Endothelial cell of umbilical vein (primary cell): ENCODE measurements at regions not wholly inside any gene's neighbourhood (a gene's known extent, or its start where the extent isn't known, plus 50 kb on each side); places are given as distances from the start of the nearest gene placed in this dataset.
"Not testable (repeated sequence)": the region's sequence is repeated elsewhere in the genome, so short reads cannot be mapped to it uniquely, and the experiment has no call there.

Experiments used
- BruUV-seq: library from RNA; stranded (reverse); fragments of 400-500 nt; replicated peaks from 2 replicates; lab custom pipeline; 2021; lab: Mats Ljungman, UMichigan
- CTCF ChIA-PET: fragments of 300-600, 350-600 bp; sonication (Branson Sonifier 250); formaldehyde crosslinking; loops from one replicate; lab custom pipeline; 2021; ENCODE audit warnings: antibody characterized with exemption, inconsistent platforms; lab: Charles Lee
- POLR2A ChIA-PET: fragments of 300-600, 350-600 bp; sonication (Branson Sonifier 250); formaldehyde crosslinking; loops from one replicate; lab custom pipeline; 2021; ENCODE audit warnings: antibody characterized with exemption, inconsistent platforms; lab: Charles Lee
- DNase-seq: peaks from one replicate; pipeline ENCODE4 v3.0.0-alpha.2; 2011; ENCODE audit warnings: low read depth, low spot score
- FAIRE-seq: peaks from 2 replicates; lab custom pipeline; 2011; peaks lifted over from hg19 to GRCh38; lab: Jason Lieb, UNC
- H2AFZ ChIP-seq: 2 replicates; pipeline ENCODE4 v1.6.0; 2012; ENCODE audit warnings: low read depth, low read length, control low read depth, inconsistent platforms
- H3K27ac ChIP-seq: 2 replicates; pipeline ENCODE4 v1.5.1; 2011; ENCODE audit warnings: low read depth, mild to moderate bottlenecking, control low read depth, low read length, moderate library complexity; ENCODE audit not compliant: insufficient read depth
- H3K27me3 ChIP-seq, 2 experiments: 2 replicates each; pipeline versions ENCODE4 v1.6.0 to v1.6.1; 2011; ENCODE audit warnings: low read length in 2 of 2, mixed read lengths in 1 of 2; ENCODE audit not compliant: control insufficient read depth in 2 of 2, insufficient read depth in 2 of 2
- H3K36me3 ChIP-seq, 2 experiments: 2 replicates in 1 of 2; 3 replicates in 1 of 2; pipeline ENCODE4 v1.5.1; 2011; ENCODE audit warnings: low read length in 2 of 2, mild to moderate bottlenecking in 1 of 2, moderate library complexity in 1 of 2; ENCODE audit not compliant: control insufficient read depth in 2 of 2, insufficient read depth in 2 of 2; ENCODE audit errors: extremely low read depth in 1 of 2
- H3K4me1 ChIP-seq: 3 replicates; pipeline ENCODE4 v1.5.1; 2011; ENCODE audit warnings: mild to moderate bottlenecking, low read length; ENCODE audit not compliant: control insufficient read depth, insufficient read depth; ENCODE audit errors: extremely low read depth
- H3K4me2 ChIP-seq: 2 replicates; pipeline ENCODE4 v1.6.1; 2011; ENCODE audit warnings: low read length, control low read depth, mixed read lengths; ENCODE audit not compliant: insufficient read depth
- H3K4me3 ChIP-seq, 3 experiments: fragments of 200-600 bp in 1 of 3; sonication (generic), shearing (Covaris generic) in 1 of 3; replicated peaks in 1 of 3; 2 replicates each; pipeline ENCODE4 v1.5.1; 2011 to 2016; ENCODE audit warnings: control low read depth in 3 of 3, low read length in 3 of 3, mild to moderate bottlenecking in 2 of 3, inconsistent platforms in 1 of 3, low read depth in 1 of 3, moderate library complexity in 1 of 3; ENCODE audit not compliant: insufficient read depth in 1 of 3
- H3K79me2 ChIP-seq: 2 replicates; pipeline ENCODE4 v1.6.0; 2012; ENCODE audit warnings: low read length, inconsistent platforms; ENCODE audit not compliant: control insufficient read depth, insufficient read depth
- H3K9ac ChIP-seq: replicated peaks from 2 replicates; pipeline ENCODE3; 2011; ENCODE audit warnings: low read length, control low read depth; ENCODE audit not compliant: insufficient read depth; ENCODE audit errors: extremely low read depth
- H3K9me1 ChIP-seq: replicated peaks from 3 replicates; pipeline ENCODE4 v1.6.0; 2011; ENCODE audit warnings: mild to moderate bottlenecking, low read length; ENCODE audit not compliant: control insufficient read depth, insufficient read depth; ENCODE audit errors: extremely low read depth
- H3K9me3 ChIP-seq: replicated peaks from 2 replicates; pipeline ENCODE4 v1.5.1; 2012; ENCODE audit warnings: low read length, inconsistent platforms; ENCODE audit not compliant: control insufficient read depth, insufficient read depth
- H4K20me1 ChIP-seq: replicated peaks from 2 replicates; pipeline ENCODE3; 2011; ENCODE audit warnings: mild to moderate bottlenecking, low read length; ENCODE audit not compliant: control insufficient read depth, insufficient read depth; ENCODE audit errors: extremely low read depth
- EZH2 ChIP-seq: IDR thresholded peaks from 2 replicates; pipeline ENCODE4 v1.6.1; 2012; ENCODE audit warnings: borderline replicate concordance, low read depth, mild to moderate bottlenecking, moderate library complexity, low read length, inconsistent platforms; ENCODE audit not compliant: severe bottlenecking
- FOS ChIP-seq: IDR thresholded peaks from 2 replicates; pipeline ENCODE4 v1.6.1; 2011; ENCODE audit warnings: mild to moderate bottlenecking, low read length, moderate library complexity, borderline replicate concordance; ENCODE audit not compliant: insufficient read depth
- GATA2 ChIP-seq: IDR thresholded peaks from 2 replicates; pipeline ENCODE4 v1.7.0; 2011; ENCODE audit warnings: low read depth, mild to moderate bottlenecking, moderate library complexity, mixed read lengths, low read length; ENCODE audit not compliant: insufficient read length, insufficient read depth
- JUN ChIP-seq: IDR thresholded peaks from 2 replicates; pipeline ENCODE4 v1.6.1; 2011; ENCODE audit warnings: borderline replicate concordance, low read depth; ENCODE audit not compliant: insufficient read length, insufficient read depth
- MYC ChIP-seq: IDR thresholded peaks from one replicate; pipeline ENCODE4 v1.6.1; 2011; ENCODE audit warnings: mild to moderate bottlenecking, low read depth, low read length
- POLR2A ChIP-seq: IDR thresholded peaks from 2 replicates; pipeline ENCODE4 v1.6.1; 2012; ENCODE audit warnings: low read depth, mild to moderate bottlenecking, control low read depth, low read length
- POLR2AphosphoS5 ChIP-seq: IDR thresholded peaks from 2 replicates; pipeline ENCODE4 v1.6.1; 2012; ENCODE audit warnings: low read depth, mild to moderate bottlenecking, control low read depth, low read length, moderate library complexity; ENCODE audit not compliant: insufficient read depth
- dilution Hi-C: fragments of 300-500 bp; cut with MboI; formaldehyde crosslinking; loops from one replicate; pipeline ENCODE4 v1.15.0; 2019; ENCODE audit warnings: low sequenced_read_pairs; ENCODE audit not compliant: extremely low pct_ligation_motif_present
- intact Hi-C: fragments of 100-400 bp; cut with micrococcal nuclease; formaldehyde crosslinking; loops from one replicate; pipeline ENCODE4 v1.10.0; 2022
- TF ChIP-seq, protein P1 (sequence below), 2 donors: IDR thresholded peaks; 1 replicate in 1 of 2; 2 replicates in 1 of 2; pipeline ENCODE4 v1.5.1; 2011; ENCODE audit warnings: low read length in 2 of 2, mild to moderate bottlenecking in 2 of 2, moderate library complexity in 2 of 2, control low read depth in 1 of 2, inconsistent platforms in 1 of 2, low read depth in 1 of 2; ENCODE audit not compliant: insufficient read depth in 1 of 2; ENCODE audit errors: extremely low read depth in 1 of 2
- TF ChIP-seq, protein P2 (sequence below): IDR thresholded peaks from 2 replicates; pipeline ENCODE4 v1.6.1; 2011; ENCODE audit not compliant: insufficient read depth, insufficient read length

GRCh38 chr1:112815376-112815775 is 100.2 kb upstream of the PPM1J start:
- H2AFZ ChIP-seq, result no peak overlapping the region
- no peaks in the 10 kb centered on the region for H3K9me3 ChIP-seq
- H3K27ac ChIP-seq, result no peak overlapping the region
- BruUV-seq, result no TSS peak
- no peaks in the 10 kb centered on the region for H3K9me1 ChIP-seq
- no peak overlapping the region for H3K4me2 ChIP-seq
- DNase-seq (no peak), FAIRE-seq (no peak)
- intact Hi-C loops (no loop called here), dilution Hi-C loops (no loop called here)
- H3K27me3 ChIP-seq, result no peaks in the 10 kb centered on the region
- TF ChIP-seq MYC (no peak), JUN (no peak), GATA2 (no peak), POLR2AphosphoS5 (no peak), FOS (no peak), POLR2A (no peak), EZH2 (no peak)
- TF ChIP-seq, protein P1, sequence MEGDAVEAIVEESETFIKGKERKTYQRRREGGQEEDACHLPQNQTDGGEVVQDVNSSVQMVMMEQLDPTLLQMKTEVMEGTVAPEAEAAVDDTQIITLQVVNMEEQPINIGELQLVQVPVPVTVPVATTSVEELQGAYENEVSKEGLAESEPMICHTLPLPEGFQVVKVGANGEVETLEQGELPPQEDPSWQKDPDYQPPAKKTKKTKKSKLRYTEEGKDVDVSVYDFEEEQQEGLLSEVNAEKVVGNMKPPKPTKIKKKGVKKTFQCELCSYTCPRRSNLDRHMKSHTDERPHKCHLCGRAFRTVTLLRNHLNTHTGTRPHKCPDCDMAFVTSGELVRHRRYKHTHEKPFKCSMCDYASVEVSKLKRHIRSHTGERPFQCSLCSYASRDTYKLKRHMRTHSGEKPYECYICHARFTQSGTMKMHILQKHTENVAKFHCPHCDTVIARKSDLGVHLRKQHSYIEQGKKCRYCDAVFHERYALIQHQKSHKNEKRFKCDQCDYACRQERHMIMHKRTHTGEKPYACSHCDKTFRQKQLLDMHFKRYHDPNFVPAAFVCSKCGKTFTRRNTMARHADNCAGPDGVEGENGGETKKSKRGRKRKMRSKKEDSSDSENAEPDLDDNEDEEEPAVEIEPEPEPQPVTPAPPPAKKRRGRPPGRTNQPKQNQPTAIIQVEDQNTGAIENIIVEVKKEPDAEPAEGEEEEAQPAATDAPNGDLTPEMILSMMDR (IDR thresholded peaks at IDR 0.05; ENCODE audit: extremely low read depth in 1 of 2, insufficient read depth in 1 of 2, low read depth in 1 of 2, low read length in 2 of 2), result no peak
- TF ChIP-seq, protein P2, sequence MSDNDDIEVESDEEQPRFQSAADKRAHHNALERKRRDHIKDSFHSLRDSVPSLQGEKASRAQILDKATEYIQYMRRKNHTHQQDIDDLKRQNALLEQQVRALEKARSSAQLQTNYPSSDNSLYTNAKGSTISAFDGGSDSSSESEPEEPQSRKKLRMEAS, result no peak
- H3K36me3 ChIP-seq, result no peaks in the 10 kb centered on the region
- peaks cover 15% of the 10 kb centered on the region for H3K4me1 ChIP-seq
- ChIA-PET CTCF (no interaction called here), POLR2A (no interaction called here)
- H3K9ac ChIP-seq, result no peak overlapping the region
- no peaks in the 10 kb centered on the region for H3K79me2 ChIP-seq
- no peaks in the 10 kb centered on the region for H4K20me1 ChIP-seq
- H3K4me3 ChIP-seq, result no peak overlapping the region

- H2AFZ ChIP-seq, FAIRE-seq, H3K4me3 ChIP-seq, dilution Hi-C loops, DNase-seq, intact Hi-C loops, H3K27me3 ChIP-seq, H3K9ac ChIP-seq, H3K9me1 ChIP-seq, H4K20me1 ChIP-seq, H3K27ac ChIP-seq, H3K36me3 ChIP-seq, BruUV-seq, H3K79me2 ChIP-seq, H3K9me3 ChIP-seq, H3K4me1 ChIP-seq, H3K4me2 ChIP-seq: not testable (repeated sequence)
- POLR2A ChIA-PET, result interaction anchor here (0.6 kb wide), 1 partner anchor 150 kb away, joined by 3 read pairs; no protein-coding TSS in a partner anchor
- CTCF ChIA-PET, result interaction anchor here (1.2 kb wide), 1 partner anchor 96 kb away, joined by 3 read pairs; a partner anchor contains a TSS
Observed at GRCh38 chr1:112814645-112815044, 99.5 kb upstream of the PPM1J start.
